ENCODE measurements at regions not wholly inside any gene's neighbourhood (a gene's known extent, or its start where the extent isn't known, plus 50 kb on each side); places are given as distances from the start of the nearest gene placed in this dataset.

- TF ChIP-seq CTCF (IDR thresholded peaks at IDR 0.05) (no peak), POLR2A (IDR thresholded peaks at IDR 0.05) (no peak)
These were observed 204.6 kb downstream of the ZIC1 start for GRCh38 chr3:147613725-147614124.
